Caki2 (cell line): ENCODE measurements at regions not wholly inside any gene's neighbourhood (a gene's known extent, or its start where the extent isn't known, plus 50 kb on each side); places are given as distances from the start of the nearest gene placed in this dataset.

Experiments
- DNase-seq: peaks from one replicate; pipeline ENCODE4 v3.0.0-alpha.2; 2015; ENCODE audit warnings: low read depth
- in situ Hi-C: cut with HindIII; loops from 2 replicates; pipeline ENCODE4 v1.10.0; 2016; ENCODE audit warnings: low sequenced_read_pairs, low pct_unique_long_range_greater_than_20kb, mixed read lengths

DNA sequence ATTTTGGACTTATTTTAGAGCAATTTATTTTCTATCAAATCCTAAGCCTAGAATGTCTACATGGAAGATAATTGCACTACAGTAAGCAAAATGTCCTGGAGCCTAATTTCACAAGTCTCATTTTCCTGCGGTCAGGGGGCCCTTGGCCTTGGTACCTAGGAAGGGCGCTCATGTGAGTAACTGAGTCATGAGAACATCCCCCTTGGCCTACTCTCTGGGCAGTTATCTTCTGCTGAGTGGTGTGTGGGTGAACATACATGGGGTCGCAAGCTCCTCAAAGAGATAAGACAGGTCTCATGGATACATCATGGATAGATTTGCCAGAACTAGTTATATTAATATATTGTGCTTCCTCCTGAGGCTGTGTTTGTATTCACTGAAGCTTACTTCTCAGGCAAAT lies 211.2 kb upstream of the MARCKS start:
- no peak for DNase-seq
- in situ Hi-C loops, result no loop called here

DNA sequence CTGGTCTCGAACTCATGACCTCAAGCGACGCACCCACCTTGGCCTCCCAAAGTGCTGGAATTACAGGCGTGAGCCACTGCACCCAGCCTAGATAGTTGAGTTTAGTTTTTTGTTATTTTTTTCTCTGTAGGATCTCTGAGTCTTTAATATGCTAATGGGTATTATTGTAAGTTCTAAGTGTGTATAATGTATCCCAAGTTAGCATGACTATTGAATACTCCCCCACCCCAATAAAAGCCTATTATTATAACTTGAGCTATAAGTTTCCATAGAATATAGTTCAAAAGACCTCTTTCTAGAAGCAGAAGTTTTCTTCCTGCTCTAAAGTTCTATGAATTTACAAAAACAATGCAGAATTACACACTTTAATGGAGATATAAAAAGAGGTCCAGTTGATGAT lies 210.4 kb upstream of the MARCKS start:
- no peak for DNase-seq
- in situ Hi-C loops, result no loop called here

DNA sequence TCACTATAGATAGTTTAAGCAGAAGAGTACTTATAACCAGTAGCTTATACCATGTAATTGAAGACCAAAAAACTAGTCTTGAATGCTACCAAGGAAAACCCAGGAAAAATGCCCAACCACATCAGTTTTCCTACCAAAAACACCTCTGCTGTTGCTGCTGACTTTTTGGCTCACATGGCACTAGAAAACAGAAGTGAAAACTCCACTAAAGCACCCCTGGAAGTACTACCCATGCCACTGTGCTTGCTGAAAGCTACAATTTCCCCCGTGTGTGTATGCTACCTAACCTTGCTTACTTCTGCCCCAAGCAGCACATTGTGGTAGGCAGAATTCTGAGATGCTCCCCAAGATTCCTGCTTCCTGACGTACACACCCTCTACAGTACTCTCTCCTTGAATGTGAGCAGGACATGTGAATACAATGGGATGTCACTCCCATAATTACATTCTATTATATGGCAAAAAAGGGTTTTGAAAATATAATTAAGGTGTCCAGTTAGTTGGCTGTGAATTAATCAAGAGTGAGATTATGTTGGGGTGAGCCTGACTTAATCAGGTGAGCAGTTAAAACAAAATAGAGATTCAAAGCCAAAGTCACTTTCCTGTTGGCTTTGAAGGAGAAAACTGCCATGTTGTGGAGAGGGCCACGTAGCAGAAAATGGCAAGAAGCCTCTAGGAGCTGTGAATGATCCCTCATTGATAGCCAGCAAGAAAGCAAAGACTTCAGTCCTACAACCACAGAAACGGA lies 209.8 kb upstream of the MARCKS start:
- no peak for DNase-seq

DNA sequence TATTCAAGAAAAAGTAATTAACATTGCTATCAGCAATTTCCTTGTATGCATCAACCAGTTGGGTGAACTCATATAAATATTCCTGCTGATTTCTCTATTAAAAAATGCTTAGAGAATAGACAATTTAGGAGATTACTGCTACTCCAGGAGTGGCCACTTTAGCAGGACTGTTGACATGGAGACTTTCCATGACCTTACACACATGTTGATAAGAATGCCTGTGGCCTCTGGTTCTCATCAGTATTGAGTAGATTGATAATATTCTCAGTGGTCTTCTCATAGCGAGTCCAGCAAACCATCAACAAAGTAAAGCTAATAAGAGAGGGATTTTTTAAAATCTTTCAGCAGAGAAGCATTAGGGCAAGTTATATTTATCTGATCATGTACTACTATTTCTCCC lies 208.4 kb upstream of the MARCKS start:
- in situ Hi-C loops, result no loop called here
- DNase-seq, result no peak

More for the DNA sequence above, 209.8 kb upstream of the MARCKS start:
- in situ Hi-C loops, result no loop called here

DNA sequence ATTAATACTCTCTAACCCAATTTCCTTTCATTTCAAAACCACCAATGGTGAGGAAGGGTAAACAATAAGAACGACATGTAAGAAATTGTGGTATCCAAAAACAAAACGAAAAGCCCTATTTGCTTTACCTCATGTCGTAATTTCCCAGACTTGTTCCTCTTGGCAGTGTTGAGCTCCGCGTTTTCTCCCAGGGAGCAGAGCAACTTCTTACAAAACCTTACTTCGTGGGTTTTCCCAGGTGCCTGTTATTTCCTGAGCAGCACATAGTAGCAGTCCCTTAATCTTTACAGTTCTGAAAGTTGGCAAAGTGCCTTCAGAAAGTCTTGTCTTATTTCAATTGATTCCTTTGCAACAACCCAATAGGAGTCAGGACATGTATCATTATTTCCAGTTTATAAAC lies 207.9 kb upstream of the MARCKS start:
- no peak for DNase-seq

DNA sequence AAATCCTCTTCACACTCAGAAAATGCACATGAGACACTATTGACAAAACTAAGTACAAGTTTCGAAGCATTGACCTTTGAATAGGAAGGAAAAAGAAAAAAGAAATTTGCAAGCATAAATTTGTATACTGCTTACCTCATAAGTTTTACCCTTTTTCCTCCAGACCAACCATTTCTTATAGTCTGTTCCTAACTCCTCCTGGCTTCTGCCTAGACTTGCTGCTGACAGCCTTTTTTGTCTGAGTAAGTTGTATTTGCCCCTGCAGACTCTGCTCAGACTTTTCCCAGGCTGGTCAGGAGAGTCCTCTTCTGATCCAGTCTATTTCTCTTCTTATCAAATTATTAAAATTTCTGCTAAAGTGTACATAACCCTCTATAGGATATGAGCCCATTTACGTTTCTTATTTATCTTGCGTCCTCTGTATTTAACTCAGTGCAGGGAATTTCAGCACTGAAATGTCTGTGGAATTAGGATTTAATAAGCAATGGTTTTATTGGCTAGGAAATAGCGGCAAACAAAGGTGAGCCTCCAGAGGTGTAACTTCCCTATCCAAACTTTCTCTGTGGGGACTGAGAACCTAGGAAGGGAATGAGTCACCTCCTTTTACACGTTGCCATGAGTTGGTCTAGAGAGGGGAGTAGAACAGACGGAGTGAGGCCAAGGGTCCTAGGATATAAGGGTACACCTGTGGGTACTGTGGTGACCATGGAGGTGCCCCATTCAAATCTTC lies 207.1 kb upstream of the MARCKS start:
- DNase-seq, result no peak
- in situ Hi-C loops, result no loop called here

More for the DNA sequence above, 207.9 kb upstream of the MARCKS start:
- in situ Hi-C loops, result no loop called here

DNA sequence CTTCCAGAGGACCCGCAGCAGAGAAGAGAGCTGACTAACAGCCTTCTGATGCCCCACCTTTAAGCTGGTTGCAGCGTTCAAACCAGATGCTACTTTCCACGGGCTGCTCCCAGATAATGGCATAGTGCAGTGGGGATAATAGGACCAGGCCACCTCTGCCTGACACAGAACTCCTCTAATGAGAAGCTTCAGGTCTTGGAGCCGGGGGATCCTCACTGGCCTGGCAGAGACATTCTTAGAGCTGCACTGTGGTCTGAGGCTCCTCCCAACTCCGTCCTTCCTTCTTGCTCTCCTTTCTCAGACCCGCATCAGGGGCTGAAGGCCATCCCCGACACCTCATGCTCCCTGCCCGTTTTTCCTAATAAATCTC lies 206.6 kb upstream of the MARCKS start:
- in situ Hi-C loops, result no loop called here
- DNase-seq, result no peak

DNA sequence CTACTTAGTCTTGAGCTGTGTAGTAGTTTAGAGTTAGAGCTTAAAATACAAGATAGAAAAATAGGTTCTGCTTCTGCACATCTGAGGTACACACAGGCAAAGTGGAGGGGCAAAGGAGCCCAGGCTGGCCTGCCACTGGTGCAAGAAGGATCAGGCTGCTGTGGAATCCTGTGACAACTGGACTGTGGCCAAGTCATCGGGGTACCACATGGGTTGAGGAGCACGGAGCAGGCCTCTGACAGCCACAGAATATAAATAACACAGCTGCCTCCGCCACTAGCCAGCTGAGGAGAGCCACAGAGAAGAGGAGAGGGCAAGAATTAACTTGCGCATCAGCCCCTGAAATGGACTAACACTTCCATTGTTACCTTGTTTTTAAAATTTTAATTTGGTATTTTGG lies 206.0 kb upstream of the MARCKS start:
- in situ Hi-C loops, result no loop called here
- DNase-seq, result no peak

DNA sequence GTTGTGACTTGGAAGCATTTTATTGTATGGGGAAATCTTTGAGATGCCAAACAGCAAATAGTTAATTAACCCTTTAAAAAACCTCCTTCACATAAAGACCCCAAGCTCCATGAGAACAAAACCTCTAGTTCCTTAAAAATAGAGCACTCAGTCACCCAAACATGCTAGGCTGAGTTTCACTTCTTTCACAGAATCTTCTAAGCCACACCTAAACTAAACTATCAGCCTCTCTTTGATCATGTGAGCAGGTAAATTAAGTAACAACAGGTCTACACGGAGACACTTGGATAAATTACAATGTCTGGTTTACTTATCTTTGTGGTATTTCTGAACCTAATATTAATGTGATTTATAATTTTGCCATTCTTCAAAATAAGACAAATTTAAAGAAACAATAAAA lies 205.2 kb upstream of the MARCKS start:
- no peak for DNase-seq
- in situ Hi-C loops, result no loop called here

DNA sequence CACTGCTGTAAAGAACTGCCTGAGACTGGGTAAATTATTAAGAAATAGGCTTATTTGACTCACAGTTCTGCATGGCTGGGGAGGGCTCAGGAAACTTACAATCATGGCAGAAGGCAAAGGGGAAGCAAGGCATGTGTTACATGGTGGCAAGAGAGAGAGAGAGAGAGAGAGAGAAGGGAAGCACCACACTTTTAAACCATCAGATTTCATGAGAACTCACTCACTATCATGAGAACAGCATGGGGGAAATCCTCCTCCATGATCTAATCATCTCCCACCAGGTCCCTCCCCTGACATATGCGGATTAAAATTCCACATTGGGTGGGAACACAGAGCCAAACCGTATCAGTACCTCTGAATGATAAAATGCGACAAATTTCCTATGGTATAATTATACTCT lies 203.9 kb upstream of the MARCKS start:
- in situ Hi-C loops, result no loop called here
- no peak for DNase-seq

DNA sequence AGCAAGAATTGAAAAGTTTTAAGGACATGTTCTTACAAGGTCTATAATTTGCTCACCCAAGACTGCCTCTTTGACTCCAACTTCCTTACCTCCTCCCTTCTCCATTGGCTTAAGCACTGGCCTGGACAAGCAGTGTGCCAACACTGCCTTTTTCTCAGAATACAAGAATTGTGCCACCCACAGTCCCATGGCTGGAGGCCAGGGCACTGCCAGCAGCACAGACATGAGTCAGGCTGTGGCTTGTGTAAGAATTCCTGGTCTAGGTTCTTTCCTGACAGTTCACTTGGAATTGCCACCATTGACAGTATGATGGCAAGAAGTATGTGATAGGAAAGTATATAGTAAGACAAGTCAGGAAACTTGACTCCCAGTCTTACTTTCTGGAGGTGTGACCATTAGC lies 202.7 kb upstream of the MARCKS start:
- in situ Hi-C loops, result no loop called here
- peak; percentile 82 for DNase-seq

DNA sequence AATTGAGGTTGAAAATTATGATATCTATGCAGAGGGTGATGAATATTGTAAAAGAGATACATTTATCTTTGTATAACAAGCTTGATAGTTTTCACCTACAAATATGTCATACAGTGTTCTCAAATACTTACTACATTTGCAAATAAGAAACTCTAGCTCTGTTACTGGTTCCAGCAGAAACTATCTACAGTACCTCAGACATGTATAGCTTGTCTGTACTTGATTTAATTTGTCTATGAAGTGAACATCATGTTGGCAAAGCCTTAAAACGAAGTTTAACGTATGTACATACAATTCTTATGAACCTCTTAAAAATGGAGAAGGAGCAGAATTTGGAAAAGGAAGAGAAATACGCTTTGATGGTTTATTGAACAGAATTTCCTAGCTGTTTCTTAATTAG lies 201.4 kb upstream of the MARCKS start:
- DNase-seq, result no peak
- in situ Hi-C loops, result no loop called here

DNA sequence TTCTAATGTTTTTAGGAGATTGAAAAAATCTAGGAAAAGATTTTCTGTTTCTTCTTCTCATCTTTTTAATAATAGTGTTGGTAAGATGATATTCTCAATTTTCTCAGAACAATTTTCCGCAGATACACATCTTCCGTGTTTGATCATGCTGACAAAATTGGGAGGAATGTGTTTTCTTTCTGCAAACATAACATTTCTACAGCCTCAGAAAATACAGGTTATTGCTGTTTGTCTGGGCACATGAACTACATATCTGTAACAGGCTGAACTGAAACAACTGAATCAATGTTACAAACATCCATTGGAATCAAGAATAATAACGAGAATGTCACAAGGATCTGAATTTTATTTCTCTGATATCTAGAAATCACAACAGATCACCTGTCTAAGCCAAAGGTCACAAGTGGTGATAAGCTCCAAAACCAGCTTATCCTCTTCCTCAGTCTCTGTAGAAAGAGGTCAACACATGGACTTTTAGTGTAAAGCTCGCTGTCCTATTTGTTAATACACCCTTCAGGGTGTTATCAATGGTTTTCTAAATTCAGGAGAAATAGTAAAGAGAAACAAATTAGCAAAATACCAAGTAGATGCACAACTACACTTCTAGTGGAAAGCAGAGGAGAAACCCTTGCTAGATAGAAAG lies 197.3 kb upstream of the MARCKS start:
- in situ Hi-C loops, result no loop called here

DNA sequence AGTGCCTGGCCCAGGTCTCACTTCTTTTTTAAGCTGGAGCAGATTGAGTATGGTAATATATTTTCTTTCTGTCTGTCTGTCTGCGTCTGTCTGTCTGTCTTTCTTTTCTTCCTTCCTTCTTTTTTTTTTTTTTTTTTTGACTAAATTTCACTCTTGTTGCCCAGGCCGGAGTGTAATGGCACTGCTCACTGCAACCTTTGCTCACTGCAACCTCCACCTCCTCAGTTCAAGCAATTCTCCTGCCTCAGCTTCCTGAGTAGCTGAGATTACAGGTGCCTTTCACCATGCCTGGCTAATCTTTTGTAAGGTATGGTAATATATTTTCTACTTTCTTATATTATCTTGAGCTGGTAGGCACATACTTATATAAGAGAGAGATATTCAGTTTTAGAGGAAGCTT lies 196.3 kb upstream of the MARCKS start:
- in situ Hi-C loops, result no loop called here
- no peak for DNase-seq

More for the DNA sequence above, 197.3 kb upstream of the MARCKS start:
- no peak for DNase-seq

DNA sequence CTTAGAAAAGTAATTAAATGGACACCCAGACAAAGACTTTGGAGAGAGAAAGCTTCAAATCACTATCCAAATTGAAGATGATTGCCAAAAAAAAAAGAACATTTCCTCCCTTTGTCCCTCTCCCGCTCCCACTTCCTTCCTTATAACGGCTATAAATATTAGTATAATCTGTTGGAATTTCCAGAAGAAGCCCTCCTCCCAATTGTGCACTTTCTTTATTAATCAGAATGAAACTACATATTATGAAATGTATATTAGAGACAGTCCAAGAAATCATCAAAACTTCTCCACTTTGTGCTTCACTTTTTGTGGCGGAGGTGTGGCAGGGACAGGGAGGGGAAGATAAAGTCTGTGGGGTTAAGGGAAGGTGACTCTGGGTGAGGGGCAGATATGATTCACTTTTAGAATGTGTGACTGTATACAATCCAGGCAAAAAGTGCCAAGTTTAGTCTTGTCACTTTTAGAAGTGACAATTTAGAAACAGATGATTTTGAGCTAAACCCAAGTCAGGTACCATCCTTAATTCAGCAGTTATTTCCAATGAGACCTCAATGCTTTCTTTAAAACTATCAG lies 195.0 kb upstream of the MARCKS start:
- in situ Hi-C loops, result no loop called here
- no peak for DNase-seq

DNA sequence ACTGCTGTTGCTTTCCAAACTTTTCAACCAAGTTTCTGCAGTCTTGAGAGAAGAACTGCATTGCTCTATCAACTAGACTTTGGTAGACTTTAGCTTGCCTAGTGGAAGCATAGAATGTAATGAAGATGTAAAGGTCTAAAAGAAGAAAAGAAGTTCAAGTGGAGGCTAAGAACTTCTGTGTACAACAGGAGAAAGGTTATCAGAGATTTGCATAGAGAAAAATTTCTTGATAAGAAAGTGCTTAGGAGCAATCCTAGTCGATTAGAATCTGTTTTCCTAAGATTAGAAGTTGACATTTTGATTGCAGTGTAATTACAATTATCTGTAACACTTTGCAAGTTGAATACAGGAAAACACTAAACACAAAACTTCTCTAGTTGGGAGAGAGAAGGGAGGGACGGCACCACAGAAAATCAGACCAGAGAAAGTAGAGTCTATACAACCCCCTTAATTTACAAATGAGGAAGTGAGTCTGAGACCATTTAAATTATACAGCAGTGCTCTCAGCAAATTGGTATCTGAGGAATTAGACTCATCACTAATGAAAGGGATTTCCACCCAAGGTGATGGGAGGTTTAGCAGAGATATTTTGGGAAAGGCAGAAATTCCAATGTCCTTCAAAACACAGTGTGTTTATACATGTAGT lies 194.3 kb upstream of the MARCKS start:
- in situ Hi-C loops, result no loop called here
- DNase-seq, result no peak

DNA sequence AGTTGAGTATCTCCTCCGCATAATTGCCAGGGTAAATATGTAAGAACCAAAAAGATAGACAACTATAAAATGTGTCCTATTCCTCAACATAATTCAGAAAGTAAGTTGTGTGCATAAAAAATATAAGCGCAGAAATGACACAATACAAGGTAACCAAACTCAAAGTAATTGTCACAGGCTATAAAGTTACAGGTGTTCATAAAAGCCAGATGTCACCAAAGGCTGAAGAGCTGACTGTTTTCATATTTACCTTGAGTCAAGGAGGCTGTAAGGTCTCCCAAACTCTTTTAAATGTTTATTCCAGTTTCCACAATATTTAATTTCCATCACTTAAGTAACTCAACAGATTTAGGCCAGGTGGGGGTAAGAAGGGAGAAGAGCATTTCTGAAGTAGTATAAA lies 192.2 kb upstream of the MARCKS start:
- DNase-seq, result no peak
- in situ Hi-C loops, result no loop called here

DNA sequence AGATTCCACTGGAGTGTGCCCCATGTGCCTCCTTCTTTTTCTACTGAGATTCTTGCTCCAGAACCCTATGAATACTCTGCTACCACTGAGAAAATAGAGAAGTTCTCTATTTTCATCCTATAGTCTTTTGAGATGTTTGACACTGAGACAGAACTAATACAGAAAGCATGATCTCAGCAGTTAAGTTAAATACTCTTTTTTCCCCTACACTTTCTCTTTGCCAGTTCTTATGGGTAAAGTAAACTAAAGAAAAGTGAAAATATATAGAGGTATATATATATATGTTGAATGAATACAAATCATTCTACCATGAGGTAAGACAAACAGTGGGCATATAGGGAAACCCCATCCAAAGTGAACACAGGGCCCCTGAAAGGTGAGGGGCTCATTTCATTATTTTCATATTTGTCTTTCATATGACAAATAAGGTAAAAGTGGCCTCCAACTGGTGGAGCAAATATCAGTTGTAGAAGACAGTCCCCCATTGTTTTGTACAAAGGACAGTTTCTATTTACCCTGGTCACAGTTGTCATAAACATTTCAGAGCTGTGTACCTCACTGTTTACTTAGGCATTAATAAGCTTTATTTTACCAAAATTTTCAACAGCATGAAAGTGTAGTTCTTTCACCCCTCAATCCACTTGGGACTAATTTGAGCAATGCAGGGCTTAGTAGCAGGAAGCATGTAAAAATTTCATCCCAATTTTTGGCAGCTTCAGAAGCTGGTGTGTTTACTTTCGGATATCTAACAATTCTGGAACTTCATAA lies 188.3 kb upstream of the MARCKS start:
- in situ Hi-C loops, result no loop called here
- DNase-seq, result no peak
